Esophagus muscularis mucosa (tissue), 4 donors: ENCODE measurements at regions not wholly inside any gene's neighbourhood (a gene's known extent, or its start where the extent isn't known, plus 50 kb on each side); places are given as distances from the start of the nearest gene placed in this dataset.

Source experiments
- DNase-seq: peaks from one replicate; pipeline ENCODE4 v3.0.0-alpha.2; 2017; ENCODE audit errors: extremely low spot score
- H3K27ac ChIP-seq, 4 donors: fragments of 200-600 bp; sonication (generic); replicated peaks in 1 of 4; 1 replicate in 3 of 4; 2 replicates in 1 of 4; pipeline ENCODE4 v1.5.1; 2016 to 2019; ENCODE audit warnings: mild to moderate bottlenecking in 1 of 4
- H3K27me3 ChIP-seq, 4 donors: fragments of 200-600 bp; sonication (generic); one replicate each; pipeline versions ENCODE4 v1.5.1 to v1.6.0; 2016 to 2019
- H3K36me3 ChIP-seq, 4 donors: fragments of 200-600 bp; sonication (generic); one replicate each; pipeline ENCODE4 v1.5.1; 2016 to 2019
- H3K4me1 ChIP-seq, 4 donors: fragments of 200-600 bp; sonication (generic); one replicate each; pipeline ENCODE4 v1.5.1; 2016 to 2019
- H3K4me3 ChIP-seq, 4 donors: fragments of 200-600 bp; sonication (generic); 1 replicate in 2 of 4; 2 replicates in 2 of 4; pipeline ENCODE4 v1.5.1; 2016 to 2019; ENCODE audit warnings: mild to moderate bottlenecking in 4 of 4, moderate library complexity in 1 of 4
- H3K9me3 ChIP-seq, 4 donors: fragments of 200-600 bp; sonication (generic); 1 replicate in 3 of 4; 2 replicates in 1 of 4; pipeline ENCODE4 v1.5.1; 2016 to 2019
- CTCF ChIP-seq, 3 experiments: fragments of 200-600 bp in 2 of 3; fragments of 450-650 bp in 1 of 3; sonication (generic) in 2 of 3; IDR thresholded peaks; one replicate each; pipeline ENCODE4 v1.5.1; 2017 to 2019; ENCODE audit warnings: antibody characterized with exemption in 3 of 3, mild to moderate bottlenecking in 2 of 3, moderate library complexity in 1 of 3
- EP300 ChIP-seq: sonication (generic); formaldehyde crosslinking; IDR thresholded peaks from one replicate; pipeline ENCODE4 v1.6.1; 2017; ENCODE audit warnings: antibody characterized with exemption
- POLR2A ChIP-seq: fragments of 450-650 bp; IDR thresholded peaks from one replicate; pipeline ENCODE4 v1.6.1; 2017; ENCODE audit warnings: antibody characterized with exemption, moderate library complexity, mild to moderate bottlenecking, low read depth
- POLR2AphosphoS5 ChIP-seq, 2 donors: sonication (generic); formaldehyde crosslinking; IDR thresholded peaks; one replicate each; pipeline ENCODE4 v1.6.1; 2017; ENCODE audit warnings: antibody characterized with exemption in 2 of 2
- WGBS: methylation state at CpG from one replicate; pipeline ENCODE4 v1.1.5; 2018; 5-methylcytosine and 5-hydroxymethylcytosine counted together
- intact Hi-C: fragments of 100-400 bp; cut with DNase I; formaldehyde crosslinking; loops from one replicate; pipeline ENCODE4 v1.15.1; 2023

DNA sequence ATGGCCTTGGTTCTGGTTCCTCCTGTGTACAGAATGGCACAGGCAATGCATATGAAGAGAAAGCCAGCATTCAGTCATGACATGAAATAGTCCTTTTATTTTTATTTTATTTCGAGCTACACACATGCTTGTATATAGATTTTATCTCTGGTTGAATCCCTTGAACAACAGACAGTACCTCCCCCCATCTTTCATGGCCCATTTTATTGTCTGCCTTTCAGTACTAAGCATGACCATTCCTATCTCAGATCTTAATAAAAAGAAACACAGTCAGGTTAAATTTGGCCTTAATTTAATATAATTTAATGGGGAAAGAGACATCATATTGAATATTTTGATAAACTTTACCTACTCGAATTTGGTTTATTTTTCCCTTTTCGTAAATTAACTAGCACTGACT lies 76.4 kb upstream of the VANGL1 start:
- DNase-seq, result no peak
- Histone ChIP-seq H3K27me3 (peaks cover 0 to 20% (median 0%) of the 10 kb centered on the region in 4 donors), H3K4me1 (no peaks in the 10 kb centered on the region), H3K4me3 (no peak overlapping the region), H3K36me3 (no peaks in the 10 kb centered on the region), H3K27ac (no peak overlapping the region), H3K9me3 (peaks cover 0 to 15% (median 13%) of the 10 kb centered on the region in 4 donors)
- WGBS, result 69% methylated on average over 3 of the region's 3 CpGs
- no peak for TF ChIP-seq POLR2A
- TF ChIP-seq POLR2AphosphoS5 (IDR thresholded peaks at IDR 0.05), result no peak
- TF ChIP-seq CTCF (IDR thresholded peaks at IDR 0.05), result no peak
- no peak for TF ChIP-seq EP300
- intact Hi-C loops, result no loop called here

GRCh38 chr1:115564201-115564600 lies 77.6 kb upstream of the VANGL1 start:
- WGBS, result 26% methylated on average over 25 of the region's 25 CpGs

DNA sequence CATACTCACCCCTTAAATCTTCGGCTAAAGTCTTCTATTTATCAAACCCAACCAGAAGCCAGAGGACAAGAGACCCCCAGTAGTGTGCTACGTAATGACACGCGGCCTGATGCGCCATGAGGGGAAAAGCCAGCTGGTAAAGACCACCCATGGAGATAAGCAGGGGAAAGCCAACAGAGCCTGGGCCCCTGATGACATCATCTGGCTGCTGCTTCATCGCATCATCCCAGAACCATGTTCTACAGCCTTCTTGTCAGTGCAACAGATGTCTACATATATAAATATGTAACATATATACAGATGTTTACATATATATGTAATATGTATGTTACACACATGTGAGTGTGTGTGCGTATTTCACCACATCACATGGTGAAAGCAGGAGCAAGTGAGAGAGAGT lies 81.7 kb upstream of the VANGL1 start:
- Histone ChIP-seq H3K27ac (no peak overlapping the region), H3K27me3 (peaks cover 0 to 22% (median 0%) of the 10 kb centered on the region in 4 donors), H3K4me1 (no peaks in the 10 kb centered on the region), H3K4me3 (no peak overlapping the region), H3K9me3 (peaks cover 0 to 4% (median 0%) of the 10 kb centered on the region in 4 donors), H3K36me3 (no peaks in the 10 kb centered on the region)
- WGBS, result 69% methylated on average over 7 of the region's 7 CpGs
- intact Hi-C loops, result no loop called here
- TF ChIP-seq POLR2AphosphoS5 (IDR thresholded peaks at IDR 0.05), result no peak
- no peak for TF ChIP-seq EP300
- TF ChIP-seq CTCF (IDR thresholded peaks at IDR 0.05), result no peak
- TF ChIP-seq POLR2A, result no peak
- no peak for DNase-seq

More at GRCh38 chr1:115564201-115564600, 77.6 kb upstream of the VANGL1 start:
- TF ChIP-seq POLR2A, result no peak
- no peak for TF ChIP-seq POLR2AphosphoS5 (IDR thresholded peaks at IDR 0.05)
- no peak for TF ChIP-seq CTCF (IDR thresholded peaks at IDR 0.05)
- no peak for TF ChIP-seq EP300
- Histone ChIP-seq H3K4me3 (no peak overlapping the region), H3K27me3 (peaks cover 0 to 22% (median 0%) of the 10 kb centered on the region in 4 donors), H3K4me1 (no peaks in the 10 kb centered on the region), H3K9me3 (peaks cover 0 to 15% (median 13%) of the 10 kb centered on the region in 4 donors), H3K27ac (no peak overlapping the region), H3K36me3 (no peaks in the 10 kb centered on the region)
- intact Hi-C loops, result no loop called here
- DNase-seq, result no peak

- Histone ChIP-seq H3K36me3 (no peaks in the 10 kb centered on the region), H3K4me3 (no peak overlapping the region), H3K27me3 (peaks cover 0 to 11% (median 0%) of the 10 kb centered on the region in 4 donors), H3K27ac (no peak overlapping the region), H3K4me1 (no peaks in the 10 kb centered on the region), H3K9me3 (no peaks in the 10 kb centered on the region)
- DNase-seq, result no peak
- WGBS, result 95% methylated on average over 2 of the region's 2 CpGs
- intact Hi-C loops, result no loop called here
- no peak for TF ChIP-seq CTCF (IDR thresholded peaks at IDR 0.05)
- no peak for TF ChIP-seq POLR2AphosphoS5 (IDR thresholded peaks at IDR 0.05)
- no peak for TF ChIP-seq EP300
- TF ChIP-seq POLR2A, result no peak
Measured at GRCh38 chr1:115558275-115558674, 83.5 kb upstream of the VANGL1 start.

- intact Hi-C loops, result no loop called here
Measured at GRCh38 chr1:115557715-115558114, 84.1 kb upstream of the VANGL1 start.

More at GRCh38 chr1:115557715-115558114, 84.1 kb upstream of the VANGL1 start:
- no peaks in the 10 kb centered on the region for H3K9me3 ChIP-seq
- H3K4me1 ChIP-seq, result no peaks in the 10 kb centered on the region
- TF ChIP-seq POLR2A (no peak), EP300 (no peak), CTCF (IDR thresholded peaks at IDR 0.05) (no peak), POLR2AphosphoS5 (IDR thresholded peaks at IDR 0.05) (no peak)
- H3K27ac ChIP-seq, result no peak overlapping the region
- no peak overlapping the region for H3K4me3 ChIP-seq
- DNase-seq, result no peak
- H3K27me3 ChIP-seq, result peaks cover 0 to 6% (median 0%) of the 10 kb centered on the region in 4 donors
- no peaks in the 10 kb centered on the region for H3K36me3 ChIP-seq
- 45% methylated on average over 1 of the region's 1 CpG for WGBS
